IMR-90 (cell line): ENCODE measurements at regions not wholly inside any gene's neighbourhood (a gene's known extent, or its start where the extent isn't known, plus 50 kb on each side); places are given as distances from the start of the nearest gene placed in this dataset.

Experiments
- ATAC-seq: fragments of 200-7000 bp; cut with Tn5 transposase; 2 replicates; pipeline ENCODE4 v1.9.1; 2020; ENCODE audit warnings: low read depth, mild to moderate bottlenecking, moderate library complexity
- BruUV-seq: library from RNA; stranded (reverse); fragments of 400-500 nt; replicated peaks from 2 replicates; lab custom pipeline; 2021; lab: Mats Ljungman, UMichigan
- CTCF ChIA-PET: fragments of 300-600 bp; formaldehyde crosslinking; extraction: SDS; loops from one replicate; lab custom pipeline; 2021; ENCODE audit warnings: antibody characterized with exemption; lab: Yijun Ruan, JAX
- POLR2A ChIA-PET: fragments of 300-600 bp; sonication (Branson Sonifier 250); formaldehyde crosslinking; loops from one replicate; lab custom pipeline; 2022; ENCODE audit warnings: antibody characterized with exemption; ENCODE audit not compliant: unreplicated experiment; lab: Charles Lee
- DNase-seq: peaks from one replicate; pipeline ENCODE4 v3.0.0; 2013
- H2AFZ ChIP-seq: replicated peaks from 2 replicates; pipeline ENCODE3; 2013; ENCODE audit warnings: low read length, mild to moderate bottlenecking; ENCODE audit not compliant: poor library complexity
- H2AK5ac ChIP-seq: 2 replicates; pipeline ENCODE4 v1.6.1; 2013; ENCODE audit warnings: low read depth, low read length, inconsistent platforms
- H2AK9ac ChIP-seq: replicated peaks from 2 replicates; pipeline ENCODE3; 2013; ENCODE audit warnings: mild to moderate bottlenecking, low read depth, low read length, moderate library complexity; ENCODE audit not compliant: poor library complexity
- H2BK120ac ChIP-seq: 2 replicates; pipeline ENCODE4 v1.6.1; 2013; ENCODE audit warnings: low read depth, low read length, inconsistent platforms
- H2BK15ac ChIP-seq: 3 replicates; pipeline ENCODE4 v1.6.1; 2013; ENCODE audit warnings: low read depth, low read length, inconsistent platforms
- H2BK20ac ChIP-seq: 2 replicates; pipeline ENCODE4 v1.6.1; 2013; ENCODE audit warnings: low read depth, mild to moderate bottlenecking, inconsistent platforms, low read length, moderate library complexity
- H2BK5ac ChIP-seq: 2 replicates; pipeline ENCODE4 v1.6.1; 2013; ENCODE audit warnings: mild to moderate bottlenecking, low read depth, low read length, inconsistent platforms; ENCODE audit not compliant: poor library complexity, severe bottlenecking
- H3K14ac ChIP-seq: replicated peaks from 2 replicates; pipeline ENCODE4 v1.6.1; 2013; ENCODE audit warnings: low read depth, low read length, inconsistent platforms
- H3K18ac ChIP-seq: 2 replicates; pipeline ENCODE4 v1.6.1; 2013; ENCODE audit warnings: low read depth, low read length, control low read depth
- H3K23ac ChIP-seq: 2 replicates; pipeline ENCODE4 v1.6.1; 2013; ENCODE audit warnings: low read depth, low read length, inconsistent platforms
- H3K27ac ChIP-seq: 2 replicates; pipeline ENCODE4 v1.5.1; 2013; ENCODE audit warnings: mild to moderate bottlenecking, control low read depth, low read length; ENCODE audit not compliant: insufficient read depth
- H3K27me3 ChIP-seq: 2 replicates; pipeline ENCODE4 v1.6.1; 2013; ENCODE audit warnings: low read length; ENCODE audit not compliant: control insufficient read depth, insufficient read depth
- H3K36me3 ChIP-seq: 2 replicates; pipeline ENCODE4 v1.6.1; 2013; ENCODE audit warnings: low read length, mixed read lengths; ENCODE audit not compliant: control insufficient read depth, insufficient read depth
- H3K4ac ChIP-seq: 2 replicates; pipeline ENCODE4 v1.6.1; 2013; ENCODE audit warnings: low read depth, low read length, inconsistent platforms
- H3K4me1 ChIP-seq: 2 replicates; pipeline ENCODE4 v1.6.1; 2013; ENCODE audit warnings: low read length, mixed read lengths; ENCODE audit not compliant: control insufficient read depth, insufficient read depth
- H3K4me2 ChIP-seq: 2 replicates; pipeline ENCODE4 v1.6.1; 2013; ENCODE audit warnings: low read depth, mild to moderate bottlenecking, control low read depth, low read length, moderate library complexity
- H3K4me3 ChIP-seq: 2 replicates; pipeline ENCODE4 v1.5.1; 2013; ENCODE audit warnings: low read depth, mild to moderate bottlenecking, control low read depth, low read length, moderate library complexity; ENCODE audit not compliant: insufficient read depth
- H3K56ac ChIP-seq: 2 replicates; pipeline ENCODE4 v1.6.1; 2013; ENCODE audit warnings: low read length, inconsistent platforms; ENCODE audit not compliant: insufficient read depth; ENCODE audit errors: extremely low read depth
- H3K79me1 ChIP-seq, 2 experiments: 2 replicates each; pipeline ENCODE4 v1.6.1; 2013; ENCODE audit warnings: low read length in 2 of 2, inconsistent platforms in 1 of 2, low read depth in 1 of 2
- H3K9ac ChIP-seq: 2 replicates; pipeline ENCODE4 v1.6.1; 2013; ENCODE audit warnings: low read depth, low read length, control low read depth
- H3K9me1 ChIP-seq: 2 replicates; pipeline ENCODE4 v1.6.1; 2013; ENCODE audit warnings: low read length, inconsistent platforms; ENCODE audit not compliant: insufficient read depth
- H3K9me3 ChIP-seq: 2 replicates; pipeline ENCODE4 v1.6.1; 2013; ENCODE audit warnings: low read length; ENCODE audit not compliant: control insufficient read depth, insufficient read depth
- H4K20me1 ChIP-seq: 2 replicates; pipeline ENCODE4 v1.6.1; 2013; ENCODE audit warnings: low read length, inconsistent platforms; ENCODE audit not compliant: insufficient read depth
- H4K5ac ChIP-seq: 2 replicates; pipeline ENCODE4 v1.6.1; 2013; ENCODE audit warnings: mild to moderate bottlenecking, low read depth, low read length, control low read depth
- H4K8ac ChIP-seq, 2 experiments: 2 replicates each; pipeline ENCODE4 v1.6.1; 2013; ENCODE audit warnings: low read depth in 2 of 2, low read length in 2 of 2, control low read depth in 1 of 2, inconsistent platforms in 1 of 2
- H4K91ac ChIP-seq: 2 replicates; pipeline ENCODE4 v1.6.1; 2013; ENCODE audit warnings: low read depth, low read length, inconsistent platforms; ENCODE audit not compliant: insufficient read depth
- FOS ChIP-seq: fragments of 150-350 bp; IDR thresholded peaks from 2 replicates; pipeline ENCODE4 v1.6.1; 2016; ENCODE audit warnings: low read depth, low read length
- RAD21 ChIP-seq: IDR thresholded peaks from 2 replicates; pipeline ENCODE4 v1.6.1; 2012; ENCODE audit warnings: low read length, improper control_type of control experiment
- WGBS, 2 experiments: methylation state at CpG; one replicate each; pipeline versions ENCODE4 v1.1.5 to v1.1.7; 2013; ENCODE audit warnings: missing lambda C conversion rate in 2 of 2; ENCODE audit not compliant: insufficient read length in 1 of 2; ENCODE audit errors: extremely low coverage in 2 of 2; 5-methylcytosine and 5-hydroxymethylcytosine counted together
- dilution Hi-C: fragments of 300-500 bp; cut with HindIII; formaldehyde crosslinking; loops from one replicate; pipeline ENCODE4 v1.14.3; 2018; ENCODE audit warnings: low sequenced_read_pairs; ENCODE audit not compliant: unreplicated experiment
- in situ Hi-C: fragments of 300-500 bp; cut with MboI; formaldehyde crosslinking; loops from 3 replicates; pipeline ENCODE4 v1.14.3; 2019; ENCODE audit warnings: low sequenced_read_pairs, inconsistent platforms, mixed read lengths
- intact Hi-C: fragments of 100-400 bp; cut with micrococcal nuclease; formaldehyde crosslinking; loops from 2 replicates; pipeline ENCODE4 v1.10.0; 2022

- Histone ChIP-seq H4K20me1 (no peaks in the 10 kb centered on the region), H3K4me2 (no peak overlapping the region), H3K27ac (peak overlapping the region; percentile 21; the same call in 1 of the 2 replicates), H3K56ac (no peak overlapping the region), H2BK15ac (no peak overlapping the region), H2BK120ac (no peak overlapping the region), H4K5ac (peak overlapping the region; percentile 57; the same call in 1 of the 2 replicates), H3K9ac (no peak overlapping the region), H3K27me3 (no peaks in the 10 kb centered on the region), H3K4ac (no peak overlapping the region), H2BK5ac (no peak overlapping the region), H3K18ac (no peak overlapping the region), H3K9me1 (0 out of 2 replicates have a peak, but pooled peaks cover 3% of the 10 kb centered on the region), H3K9me3 (no peaks in the 10 kb centered on the region), H3K14ac (no peak overlapping the region), H2AK9ac (no peak overlapping the region), H4K91ac (no peak overlapping the region), H3K4me3 (no peak overlapping the region), H2BK20ac (0 out of 2 replicates have a peak overlapping the region, but pooled peaks have one; percentile 17), H2AK5ac (peak overlapping the region; percentile 66; the same call in 1 of the 2 replicates), H3K79me1 (no peaks in the 10 kb centered on the region), H3K36me3 (no peaks in the 10 kb centered on the region), H4K8ac (no peak overlapping the region), H3K4me1 (peaks cover 17% of the 10 kb centered on the region), H2AFZ (no peak overlapping the region), H3K23ac (no peak overlapping the region)
- dilution Hi-C loops = no loop called here
- ChIA-PET CTCF (no interaction called here), POLR2A (no interaction called here)
- DNase-seq = peak; percentile 28
- intact Hi-C loops = loop anchor here (10.0 kb wide), 1 partner anchor 130 kb away; no protein-coding TSS in a partner anchor
- no peak for ATAC-seq
- no CpG with 5 or more reads among the region's 1 CpG for WGBS, 2 experiments
- in situ Hi-C loops = no loop called here
- no TSS peak for BruUV-seq
- TF ChIP-seq FOS (no peak), RAD21 (no peak)
Observed at GRCh38 chr6:121884620-121885019, 449.2 kb downstream of the GJA1 start.
